ENCODE measurements at regions not wholly inside any gene's neighbourhood (a gene's known extent, or its start where the extent isn't known, plus 50 kb on each side); places are given as distances from the start of the nearest gene placed in this dataset.

DNA sequence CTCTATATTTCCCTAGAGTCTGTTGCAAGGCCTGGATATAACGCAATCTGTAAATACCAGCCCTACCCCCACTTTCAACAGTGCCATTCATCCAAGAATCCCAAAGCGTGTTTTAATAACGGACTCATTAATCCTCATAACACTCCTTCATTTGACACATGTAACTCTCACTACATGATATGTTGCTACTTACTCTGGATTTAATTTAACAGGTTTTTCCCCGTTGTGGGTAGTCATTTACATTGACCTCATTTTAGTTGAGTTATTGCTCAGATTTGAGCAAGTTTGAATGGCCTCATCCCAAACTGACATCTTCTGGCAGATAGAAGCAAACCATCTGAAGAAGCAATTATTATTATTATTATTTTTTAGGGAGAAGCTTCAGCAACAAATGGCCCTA lies 125.4 kb upstream of the NPVF start:
- Histone ChIP-seq H3K4me3 (no peak overlapping the region), H3K4me1 (no peaks in the 10 kb centered on the region), H3K27me3 (no peaks in the 10 kb centered on the region), H3K9me3 (no peaks in the 10 kb centered on the region), H3K27ac (no peak overlapping the region), H3K36me3 (ENCODE audit: low read depth, missing control alignments) (no peaks in the 10 kb centered on the region)
- WGBS, 2 donors = 84 to 92% methylated on average over 4 of the region's 4 CpGs
- no peak for DNase-seq
- TF ChIP-seq CTCF (IDR thresholded peaks at IDR 0.05) (no peak), POLR2A (IDR thresholded peaks at IDR 0.05) (no peak)
- intact Hi-C loops (cut with DNase I; ENCODE audit: low total_unique reads) = no loop called here

- peaks cover 3% of the 10 kb centered on the region for H3K4me1 ChIP-seq
- H3K36me3 ChIP-seq (ENCODE audit: low read depth, missing control alignments) = no peaks in the 10 kb centered on the region
Observed at GRCh38 chr7:25356534-25357151, 128.4 kb upstream of the NPVF start.

DNA sequence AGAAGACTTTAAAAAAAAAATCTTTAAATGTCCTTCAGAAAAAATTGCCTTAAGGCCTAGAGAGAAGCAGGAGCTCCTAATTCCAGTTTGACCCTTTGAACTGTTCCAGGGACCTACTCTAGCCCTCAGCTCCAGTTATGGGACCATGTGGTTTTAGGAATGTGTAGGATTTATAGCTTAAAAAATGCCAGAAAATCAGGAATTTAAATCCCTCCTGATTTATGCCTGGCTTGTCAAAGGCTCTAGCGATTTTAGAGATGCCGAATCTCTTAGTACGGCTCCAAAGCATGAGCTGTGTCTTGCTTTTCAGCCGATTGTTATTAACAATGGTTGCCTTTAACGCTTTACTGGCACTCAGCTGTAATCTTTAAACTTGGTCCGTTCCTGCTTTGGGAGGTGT lies 130.6 kb upstream of the NPVF start:
- intact Hi-C loops (cut with DNase I; ENCODE audit: low total_unique reads) = no loop called here
- TF ChIP-seq CTCF (IDR thresholded peaks at IDR 0.05) = no peak
- TF ChIP-seq POLR2A (IDR thresholded peaks at IDR 0.05) = no peak
- H3K27ac ChIP-seq = no peak overlapping the region
- H3K4me3 ChIP-seq = no peak overlapping the region
- H3K4me1 ChIP-seq = peaks cover 3% of the 10 kb centered on the region
- WGBS, 2 donors = 46 to 65% methylated on average over 6 of the region's 6 CpGs
- H3K9me3 ChIP-seq = no peaks in the 10 kb centered on the region
- no peaks in the 10 kb centered on the region for H3K36me3 ChIP-seq (ENCODE audit: low read depth, missing control alignments)
- H3K27me3 ChIP-seq = no peaks in the 10 kb centered on the region
- DNase-seq = no peak

More at GRCh38 chr7:25356534-25357151, 128.4 kb upstream of the NPVF start:
- no peaks in the 10 kb centered on the region for H3K9me3 ChIP-seq
- no peak for DNase-seq
- H3K27ac ChIP-seq = no peak overlapping the region
- 52 to 65% methylated on average over 4 of the region's 4 CpGs for WGBS, 2 donors
- no peak overlapping the region for H3K4me3 ChIP-seq
- no peak for TF ChIP-seq POLR2A (IDR thresholded peaks at IDR 0.05)
- no peak for TF ChIP-seq CTCF (IDR thresholded peaks at IDR 0.05)
- intact Hi-C loops (cut with DNase I; ENCODE audit: low total_unique reads) = no loop called here
- H3K27me3 ChIP-seq = no peaks in the 10 kb centered on the region

GRCh38 chr7:25359471-25360059 lies 131.3 kb upstream of the NPVF start:
- Histone ChIP-seq H3K27me3 (no peaks in the 10 kb centered on the region), H3K36me3 (ENCODE audit: low read depth, missing control alignments) (no peaks in the 10 kb centered on the region), H3K4me1 (peaks cover 3% of the 10 kb centered on the region), H3K4me3 (no peak overlapping the region), H3K27ac (no peak overlapping the region), H3K9me3 (no peaks in the 10 kb centered on the region)
- 19 to 22% methylated on average over 9 of the region's 9 CpGs for WGBS, 2 donors
- DNase-seq = no peak
- intact Hi-C loops (cut with DNase I; ENCODE audit: low total_unique reads) = no loop called here
- TF ChIP-seq CTCF (IDR thresholded peaks at IDR 0.05) (no peak), POLR2A (IDR thresholded peaks at IDR 0.05) (no peak)

GRCh38 chr7:25360451-25360850 lies 132.2 kb upstream of the NPVF start:
- TF ChIP-seq CTCF (IDR thresholded peaks at IDR 0.05) = no peak
- no peak for TF ChIP-seq POLR2A (IDR thresholded peaks at IDR 0.05)
- DNase-seq = no peak
- no peak overlapping the region for H3K4me3 ChIP-seq
- H3K4me1 ChIP-seq = peaks cover 3% of the 10 kb centered on the region
- H3K36me3 ChIP-seq (ENCODE audit: low read depth, missing control alignments) = no peaks in the 10 kb centered on the region
- H3K27me3 ChIP-seq = no peaks in the 10 kb centered on the region
- no peak overlapping the region for H3K27ac ChIP-seq
- H3K9me3 ChIP-seq = no peaks in the 10 kb centered on the region
- WGBS, 2 donors = 56 to 58% methylated on average over 2 of the region's 2 CpGs
- intact Hi-C loops (cut with DNase I; ENCODE audit: low total_unique reads) = no loop called here

Measured in testis (tissue), 2 donors.